Stimulated activated CD4-positive, alpha-beta T cell treated with anti-CD3 and anti-CD28 coated beads, Interleukin-4, amount 100 ng/mL, for 48 hours (primary cell): ENCODE measurements at regions not wholly inside any gene's neighbourhood (a gene's known extent, or its start where the extent isn't known, plus 50 kb on each side); places are given as distances from the start of the nearest gene placed in this dataset.
"Not testable (repeated sequence)": the region's sequence is repeated elsewhere in the genome, so short reads cannot be mapped to it uniquely, and the experiment has no call there.

Experiments used
- DNase-seq, 2 donors: peaks; one replicate each; pipeline ENCODE4 v3.0.0-alpha.2; 2020; ENCODE audit warnings: low read depth in 2 of 2

DNA sequence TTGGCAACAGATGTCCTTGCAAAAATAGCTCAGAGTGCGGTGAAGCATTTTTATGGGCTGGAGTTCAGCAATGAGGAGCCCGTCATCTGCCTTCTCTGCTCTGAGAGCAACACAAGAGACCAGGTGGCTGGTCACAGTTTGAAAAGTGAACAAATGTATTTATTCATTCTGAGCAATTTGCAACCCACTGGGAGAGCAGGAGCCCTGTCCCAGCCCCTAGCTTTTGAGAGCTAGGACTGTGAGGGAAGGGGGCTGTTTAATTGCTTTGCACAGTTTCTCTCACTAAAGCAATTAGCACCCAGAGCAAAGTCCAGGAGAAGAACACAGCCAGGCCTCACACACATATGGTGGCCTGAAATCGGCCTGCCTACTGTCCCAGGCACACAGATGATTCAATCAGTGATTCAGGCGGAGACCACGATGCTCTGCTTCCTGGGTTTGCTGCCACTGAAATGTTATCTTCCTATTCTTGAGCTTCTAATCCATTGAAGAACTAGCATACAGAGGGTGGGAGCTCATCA lies 646.1 kb upstream of the ACVR2A start:
- DNase-seq: no peak

DNA sequence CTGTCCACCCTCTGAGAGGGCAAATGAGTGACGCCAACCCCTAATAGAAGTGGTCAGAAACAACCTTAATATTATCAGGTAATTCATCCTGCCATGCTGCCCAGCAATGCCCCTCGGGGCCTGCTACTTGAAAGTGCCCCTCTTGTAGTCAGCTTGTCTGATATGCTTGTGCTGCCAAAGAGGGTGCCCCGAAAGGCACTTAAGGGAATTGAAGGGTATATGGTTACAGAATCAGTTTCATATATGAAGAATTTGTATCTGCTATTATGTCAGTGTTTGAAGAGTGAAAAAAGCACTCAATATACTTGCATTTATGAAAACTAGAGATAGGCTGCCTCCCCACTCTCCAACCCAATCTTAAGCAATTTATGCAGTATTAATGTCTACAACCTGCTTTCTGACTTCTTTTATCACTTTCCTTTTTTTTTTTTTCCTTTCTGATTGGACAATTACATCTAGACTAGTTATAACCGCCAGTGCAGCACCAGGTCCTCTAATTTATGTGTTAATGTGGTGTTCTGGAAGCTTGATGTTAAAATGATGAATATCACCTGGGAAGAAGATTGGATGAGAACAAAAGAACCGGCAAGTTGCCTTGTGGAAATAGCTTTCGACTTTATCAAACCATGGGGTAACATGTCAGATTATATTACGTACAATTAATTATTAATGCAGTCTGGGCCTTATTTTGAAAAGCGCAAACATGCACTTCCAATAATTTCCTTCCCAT lies 646.9 kb upstream of the ACVR2A start:
- no peak for DNase-seq

DNA sequence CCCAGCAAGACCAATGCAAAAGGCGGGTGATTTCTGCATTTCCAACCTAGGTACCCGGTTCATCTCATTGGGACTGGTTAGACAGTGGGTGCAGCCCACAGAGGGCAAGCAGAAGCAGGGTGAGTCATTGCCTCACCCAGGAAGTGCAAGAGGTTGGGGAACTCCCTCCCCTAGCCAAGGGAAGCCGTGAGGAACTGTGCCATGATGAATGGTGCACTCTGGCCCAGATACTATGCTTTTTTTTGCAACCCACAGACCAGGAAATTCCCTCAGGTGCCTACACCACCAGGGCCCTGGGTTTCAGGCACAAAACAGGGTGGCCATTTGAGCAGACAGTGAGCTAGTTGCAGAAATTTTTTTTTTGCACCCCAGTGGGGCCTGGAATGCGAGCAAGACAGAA lies 662.6 kb upstream of the ACVR2A start:
- DNase-seq: peak; percentile 3 to 38

DNA sequence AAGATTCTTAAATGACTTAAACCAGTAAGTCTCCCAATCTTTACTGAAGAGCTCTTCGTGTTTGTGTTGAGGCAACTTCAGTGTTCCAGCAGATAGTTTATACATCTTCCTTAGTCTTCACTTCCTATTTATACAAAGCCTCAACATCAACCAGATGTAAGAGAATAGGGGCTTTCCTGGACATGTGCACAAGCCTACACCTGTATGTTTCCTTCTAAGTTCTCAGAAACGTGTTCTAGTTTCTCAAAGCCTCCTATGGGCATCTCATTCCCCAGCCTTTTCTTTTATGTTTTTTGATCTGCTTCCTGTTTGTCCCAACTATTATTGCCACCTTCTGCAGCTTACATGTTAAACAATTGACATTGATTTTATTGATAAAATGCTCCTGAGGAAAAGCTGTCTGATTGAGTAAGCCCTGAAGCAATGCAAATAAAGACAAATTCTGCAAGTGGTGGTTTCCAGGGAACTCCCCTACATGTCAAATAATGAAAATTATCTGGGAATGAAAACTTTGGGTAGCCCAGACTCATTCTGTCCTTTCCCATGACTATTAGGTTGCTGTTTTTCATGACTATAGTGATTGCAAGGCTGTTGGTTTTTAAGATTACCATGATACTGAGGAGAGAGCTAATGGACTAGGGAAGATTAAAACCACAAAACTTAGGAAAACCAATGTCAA lies 663.3 kb upstream of the ACVR2A start:
- DNase-seq: no peak

DNA sequence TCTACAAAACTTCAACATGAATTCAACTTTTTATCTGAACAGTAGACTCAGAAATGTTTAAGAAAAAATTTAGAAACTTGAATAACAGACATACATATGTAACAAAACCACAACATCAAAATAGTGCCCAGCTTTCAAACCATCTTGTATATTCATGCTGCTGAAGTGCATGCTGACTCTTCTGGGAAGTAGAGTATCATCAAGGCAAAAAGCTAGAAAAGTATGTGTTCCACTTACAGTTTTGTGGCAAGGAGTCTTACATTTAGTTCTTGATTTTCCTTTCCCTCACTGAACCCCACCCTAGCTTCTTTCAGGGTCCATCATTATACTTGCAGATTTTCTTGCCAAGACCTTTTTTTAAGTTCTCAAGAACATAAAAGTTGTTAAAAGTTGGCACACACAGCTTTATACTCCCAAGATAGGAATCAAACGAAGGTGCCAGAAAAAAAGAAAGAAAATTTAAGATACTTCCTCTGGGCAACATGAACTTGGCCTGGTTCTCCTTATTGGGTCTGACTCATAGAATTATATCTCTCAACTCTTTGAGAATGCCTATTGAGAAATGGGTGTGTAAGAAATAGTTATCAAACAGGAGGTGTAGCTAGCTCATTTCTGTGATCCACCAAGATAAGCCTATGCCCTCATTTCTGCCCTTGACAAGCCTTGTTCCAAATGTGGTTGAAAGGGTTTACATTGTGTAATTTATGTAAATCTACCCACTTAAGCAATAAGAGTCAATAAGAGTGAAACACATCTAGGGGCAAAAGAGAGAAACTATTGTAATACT lies 667.6 kb upstream of the ACVR2A start:
- DNase-seq: no peak

DNA sequence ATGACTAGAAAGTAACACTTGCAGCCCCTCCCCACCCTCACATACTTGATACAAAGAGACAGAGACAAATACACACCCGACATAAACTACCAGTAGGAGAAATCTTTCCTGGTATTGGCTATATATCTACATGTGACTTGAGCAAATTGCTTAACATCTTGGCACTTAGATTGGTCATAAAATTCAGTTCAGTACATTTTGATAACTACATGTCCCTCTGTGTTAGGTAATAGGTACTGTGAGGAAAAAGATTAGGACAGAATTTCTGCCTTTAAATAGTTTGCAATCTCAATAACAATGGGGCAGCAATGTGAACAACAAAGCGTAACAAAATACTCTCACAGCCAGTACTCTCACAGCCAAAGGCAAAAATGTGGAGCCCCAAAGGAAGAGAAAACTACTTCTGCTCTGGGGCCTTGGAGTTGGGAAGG lies 670.0 kb upstream of the ACVR2A start:
- DNase-seq: no peak

DNA sequence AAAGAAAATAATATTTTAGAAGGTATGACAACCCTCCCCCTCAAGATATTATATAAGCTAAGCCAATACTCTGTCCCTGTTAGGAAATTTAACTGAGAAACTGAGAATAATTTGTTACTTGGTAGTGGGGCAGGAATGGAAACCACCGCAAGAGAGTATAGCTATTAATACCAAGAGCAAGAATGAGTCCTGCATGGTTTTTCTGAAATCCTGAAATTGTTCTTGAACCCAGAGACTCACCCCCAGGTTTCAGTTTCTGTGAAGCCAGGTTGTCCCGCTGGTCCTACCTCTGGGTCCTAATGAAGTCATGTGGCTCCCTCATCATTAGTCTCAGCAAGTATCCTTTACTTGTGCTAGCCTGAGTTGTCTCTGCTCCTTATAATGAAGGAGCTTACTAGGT lies 671.0 kb upstream of the ACVR2A start:
- DNase-seq: no peak

DNA sequence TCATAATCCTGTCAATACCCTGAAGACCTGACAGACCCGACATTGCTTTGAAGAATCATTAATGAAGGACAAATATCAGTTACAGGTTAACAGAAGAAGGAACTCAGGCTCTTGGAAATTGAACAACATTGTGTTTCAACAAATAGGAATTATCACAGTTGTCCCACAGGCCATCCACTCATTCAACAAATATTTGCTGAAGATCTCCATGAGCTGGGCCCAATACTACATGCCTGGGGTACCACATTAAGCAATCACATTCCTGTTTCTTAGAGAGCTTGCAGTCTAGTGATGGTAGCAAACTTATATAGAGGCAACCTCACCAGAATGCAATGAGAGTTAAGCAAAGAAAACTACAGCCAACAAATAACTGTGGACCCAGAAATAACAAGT lies 671.6 kb upstream of the ACVR2A start:
- no peak for DNase-seq

DNA sequence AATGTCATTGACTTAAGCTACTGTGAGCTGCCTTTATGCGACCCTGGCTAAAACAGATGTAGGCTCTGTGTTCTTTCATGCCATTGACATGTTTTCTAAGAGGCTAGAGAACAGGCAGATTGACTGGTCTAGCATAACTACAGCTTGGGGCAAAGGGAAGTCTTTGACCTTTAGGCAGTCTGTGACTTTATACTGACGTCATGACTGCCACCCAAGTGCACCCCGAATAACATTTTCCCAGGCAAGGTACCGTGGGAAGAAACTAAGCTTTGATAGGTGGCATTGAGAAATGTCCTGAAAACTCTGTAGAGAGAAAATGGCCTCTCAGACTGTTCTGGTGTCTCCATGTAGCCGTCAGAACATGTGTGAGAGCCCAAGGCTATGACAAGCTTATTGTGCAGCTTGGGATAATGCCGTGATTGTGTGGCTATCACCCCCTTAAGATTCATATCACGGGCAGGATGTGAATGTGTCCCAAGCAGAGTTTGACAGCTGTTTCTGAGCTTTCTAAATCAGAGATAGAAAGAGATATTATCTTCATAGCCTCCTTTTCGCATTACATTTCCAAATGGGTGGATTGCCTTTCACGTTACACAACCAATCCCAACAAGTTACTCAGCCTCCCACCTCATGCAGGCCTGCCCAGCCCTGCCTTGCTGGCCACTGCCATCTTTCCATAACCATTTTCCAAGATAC lies 672.2 kb upstream of the ACVR2A start:
- no peak for DNase-seq

DNA sequence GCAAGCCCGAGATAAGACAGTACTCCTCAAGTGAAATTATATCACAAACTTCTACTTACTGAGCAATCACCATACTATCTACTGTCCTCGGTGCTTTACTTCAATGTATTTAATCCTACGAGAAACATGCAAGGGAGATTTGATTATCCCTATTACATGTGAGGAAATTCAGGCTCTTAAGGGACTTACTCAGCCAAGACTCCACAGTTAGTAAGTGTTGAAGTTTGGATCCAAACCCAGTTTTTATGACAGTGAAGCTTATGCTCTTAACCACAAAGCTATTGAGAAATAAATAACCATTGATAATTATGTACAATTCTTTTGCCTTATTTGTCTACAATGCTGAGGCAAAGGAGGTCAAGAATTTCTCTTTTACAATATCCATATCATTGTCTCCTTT lies 672.9 kb upstream of the ACVR2A start:
- no peak for DNase-seq

DNA sequence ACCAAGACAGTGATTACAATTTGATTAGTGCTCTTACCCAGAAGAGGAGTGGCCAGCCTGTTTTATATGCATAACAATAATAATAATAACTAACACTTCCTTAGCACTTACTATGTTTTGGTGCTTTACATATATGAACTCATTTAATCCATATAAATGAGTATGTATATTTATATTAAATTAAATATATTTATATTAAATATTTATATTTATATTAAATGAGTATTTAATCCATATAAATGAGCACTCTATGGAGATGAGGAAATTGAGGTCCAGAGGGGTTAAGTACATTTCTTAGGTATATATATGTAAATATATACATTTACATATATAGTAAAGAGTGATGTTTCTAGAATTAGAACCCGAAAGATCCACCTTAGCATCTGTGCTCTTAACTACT lies 673.9 kb upstream of the ACVR2A start:
- no peak for DNase-seq

DNA sequence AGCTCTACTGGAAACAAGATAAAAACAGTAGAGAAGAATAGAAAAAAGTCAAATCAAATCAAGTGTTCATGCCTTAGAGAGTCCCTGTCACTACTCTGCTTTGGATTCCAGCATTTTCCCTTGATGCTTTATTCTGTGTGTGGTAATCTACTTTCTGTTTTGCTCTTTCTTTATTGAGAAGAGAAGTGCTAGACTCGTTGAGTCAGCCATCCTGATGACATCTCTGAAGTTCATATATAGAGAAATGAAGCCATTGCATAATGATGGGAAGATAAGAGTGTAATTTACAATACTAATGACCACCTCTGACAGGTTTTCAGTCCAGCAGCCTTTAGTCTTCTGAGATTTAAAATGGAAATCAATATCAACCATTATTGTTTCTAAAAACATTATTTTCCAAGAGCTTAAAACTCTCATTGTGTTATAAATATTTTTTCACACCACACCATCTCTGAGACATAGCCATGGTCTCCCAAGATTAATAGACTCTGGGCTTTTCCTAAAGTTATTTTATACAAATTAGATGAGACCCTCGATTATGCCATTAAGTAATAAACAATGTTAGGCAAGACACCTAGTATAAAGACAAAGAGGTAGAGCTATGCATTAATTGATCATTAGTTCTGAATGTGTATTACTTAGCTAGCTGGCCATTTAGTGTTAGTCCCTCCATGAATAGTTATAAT lies 679.0 kb upstream of the ACVR2A start:
- DNase-seq: no peak

DNA sequence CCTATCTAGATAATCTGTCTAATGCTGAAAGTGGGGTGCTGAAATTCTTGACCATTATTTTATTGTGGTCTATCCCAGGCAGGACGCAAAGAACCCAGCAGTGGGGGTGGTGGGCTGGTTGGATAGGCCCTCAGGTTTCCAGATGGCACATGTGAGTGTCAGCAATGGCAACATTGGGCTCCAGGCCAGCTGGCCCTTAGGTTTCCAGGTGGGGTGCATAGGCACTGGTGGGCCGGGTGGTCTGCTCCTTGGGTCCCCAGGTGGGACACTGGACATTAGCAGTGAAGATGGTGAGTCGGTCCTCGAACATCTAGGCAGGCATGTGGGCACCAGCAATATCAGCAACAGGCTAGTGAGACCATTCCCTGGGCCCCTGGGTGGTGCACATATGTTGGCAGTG lies 680.3 kb upstream of the ACVR2A start:
- no peak for DNase-seq

DNA sequence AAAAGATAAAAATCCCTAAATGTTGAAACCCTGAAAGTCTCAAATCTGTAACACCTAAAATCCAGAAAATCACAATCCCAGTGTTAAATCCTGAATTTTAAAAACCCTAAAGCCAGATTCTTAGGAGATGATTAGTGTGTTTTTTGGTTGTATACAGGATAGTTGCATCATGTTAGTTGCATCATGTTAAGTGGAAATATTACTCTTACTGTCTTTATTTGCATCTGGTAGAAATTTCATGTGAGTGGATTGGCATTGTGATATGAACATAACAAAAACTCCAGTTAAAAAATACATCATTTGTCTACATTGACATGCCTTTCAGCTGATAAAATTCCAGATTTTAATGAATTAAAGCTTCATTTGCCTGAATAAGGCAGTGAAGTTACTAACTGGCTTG lies 683.1 kb upstream of the ACVR2A start:
- no peak for DNase-seq

DNA sequence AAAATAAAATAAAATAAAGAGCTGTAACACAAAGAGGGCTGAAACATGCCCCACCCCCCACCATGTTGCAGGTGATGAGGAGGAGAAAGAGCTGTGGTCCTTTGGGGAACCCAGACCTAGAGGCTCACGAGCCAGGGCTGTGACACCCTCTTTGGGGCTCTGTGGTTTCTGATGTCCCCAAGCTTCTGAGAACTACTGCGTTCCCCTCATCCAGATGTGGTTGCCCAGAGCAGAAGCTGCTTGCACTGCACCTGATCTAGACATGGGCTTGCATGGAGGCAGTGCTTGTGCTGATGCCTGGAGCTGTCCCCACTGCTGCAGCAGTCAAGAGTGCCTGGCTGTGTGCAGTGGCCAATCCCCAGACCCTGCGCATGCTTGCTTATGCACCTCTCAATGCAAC lies 687.9 kb upstream of the ACVR2A start:
- no peak for DNase-seq

DNA sequence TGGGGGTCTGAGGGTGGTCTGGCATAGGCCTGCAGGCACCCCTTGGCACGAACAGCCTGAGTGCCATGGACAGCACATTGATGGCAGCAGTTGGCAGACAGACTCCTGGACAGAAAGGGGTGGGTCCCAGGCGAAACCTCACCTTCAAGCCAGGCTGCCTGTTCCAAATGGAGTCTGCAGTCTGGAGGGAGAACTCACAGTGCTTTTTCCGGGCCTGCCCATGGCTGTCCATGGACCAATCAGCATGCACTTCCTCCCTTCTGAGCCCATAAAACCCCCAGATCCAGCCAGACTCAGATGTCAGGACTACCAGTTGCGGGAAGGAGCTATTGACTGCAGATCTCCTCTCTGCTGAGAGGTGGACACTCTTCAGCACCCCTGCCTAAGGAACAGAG lies 694.6 kb upstream of the ACVR2A start:
- no peak for DNase-seq

DNA sequence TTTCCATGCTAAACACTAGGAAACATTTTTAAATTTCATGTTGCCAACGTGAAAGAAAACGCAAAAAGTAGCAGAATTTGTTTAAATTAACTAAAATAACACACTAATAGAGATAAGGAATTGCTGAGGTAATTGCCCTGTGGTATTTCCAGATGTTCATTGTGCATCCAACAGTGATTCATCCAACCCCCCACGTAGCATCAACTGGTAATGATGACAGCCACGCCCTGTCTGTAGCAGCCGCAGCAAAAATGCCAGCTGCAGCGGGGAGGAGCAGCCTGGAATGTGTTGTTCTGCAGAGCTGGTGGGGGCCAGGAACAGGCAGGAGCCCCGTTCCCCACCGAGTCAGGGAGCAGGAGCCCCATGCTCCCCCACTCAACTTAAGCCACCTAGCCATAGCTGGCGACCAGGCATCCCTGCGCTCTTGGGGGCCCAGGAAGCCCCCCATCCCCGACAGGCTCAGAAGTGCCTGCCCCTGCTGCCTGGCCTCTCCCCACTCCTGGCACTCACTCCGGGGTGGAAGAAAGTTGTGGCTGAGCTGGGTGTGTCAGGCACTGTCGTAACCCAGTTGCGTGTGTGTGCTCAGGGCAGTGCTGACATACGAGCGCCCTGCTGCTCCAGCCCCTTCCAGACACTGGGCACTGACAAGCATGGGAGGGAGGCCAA lies 695.1 kb upstream of the ACVR2A start:
- DNase-seq: no peak

DNA sequence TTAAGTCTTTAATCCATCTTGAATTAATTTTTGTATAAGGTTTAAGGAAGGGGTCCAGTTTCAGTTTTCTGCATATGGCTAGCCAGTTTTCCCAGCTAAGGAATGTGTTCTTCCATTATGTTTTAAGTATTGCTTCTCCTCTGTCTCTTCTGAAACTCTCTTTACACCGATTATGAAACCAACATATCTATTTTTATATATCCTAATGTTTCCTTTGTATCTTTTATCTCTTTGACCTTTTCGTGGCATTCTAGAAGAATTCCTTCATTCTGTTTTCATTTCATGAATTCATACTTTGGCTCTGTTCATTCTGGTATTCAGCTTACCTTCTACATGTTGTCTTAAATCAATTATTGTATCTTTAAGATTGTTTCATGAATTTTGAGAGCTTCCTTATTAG lies 697.0 kb upstream of the ACVR2A start:
- DNase-seq: no peak

DNA sequence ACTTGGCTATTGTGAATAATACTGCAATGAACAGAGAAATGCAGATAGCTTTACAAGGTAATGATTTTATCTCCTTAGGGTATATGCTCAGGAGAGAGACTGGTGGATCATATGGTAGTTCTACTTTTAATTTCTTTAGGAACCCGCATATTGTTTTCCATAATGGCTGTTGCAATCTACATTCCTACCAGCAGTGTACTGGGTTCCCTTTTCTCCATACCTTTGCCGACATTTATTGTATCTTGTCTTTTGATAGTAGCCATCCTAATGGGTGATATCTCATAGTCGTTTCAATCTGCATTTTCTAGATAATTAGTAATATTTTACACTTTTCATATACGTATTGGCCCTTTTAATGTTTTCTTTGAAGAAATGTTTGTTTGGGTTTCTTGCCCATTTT lies 702.9 kb upstream of the ACVR2A start:
- DNase-seq: no peak

DNA sequence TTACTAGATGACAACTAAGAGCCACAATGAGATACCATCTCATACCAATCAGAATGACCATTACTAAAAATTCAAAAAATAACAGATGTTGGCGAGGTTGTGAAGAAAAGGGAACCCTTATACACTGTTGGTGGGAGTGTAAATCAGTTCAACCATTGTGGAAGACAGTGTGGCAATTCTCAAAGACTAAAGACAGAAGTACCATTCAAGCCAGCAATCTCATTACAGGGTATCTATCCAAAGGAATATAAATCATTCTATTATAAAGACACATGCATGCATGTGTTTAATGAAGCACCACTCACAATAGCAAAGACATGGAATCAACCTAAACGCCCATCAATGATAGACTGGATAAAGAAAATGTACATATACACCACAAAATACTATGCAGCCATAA lies 705.1 kb upstream of the ACVR2A start:
- not testable (repeated sequence) for DNase-seq

DNA sequence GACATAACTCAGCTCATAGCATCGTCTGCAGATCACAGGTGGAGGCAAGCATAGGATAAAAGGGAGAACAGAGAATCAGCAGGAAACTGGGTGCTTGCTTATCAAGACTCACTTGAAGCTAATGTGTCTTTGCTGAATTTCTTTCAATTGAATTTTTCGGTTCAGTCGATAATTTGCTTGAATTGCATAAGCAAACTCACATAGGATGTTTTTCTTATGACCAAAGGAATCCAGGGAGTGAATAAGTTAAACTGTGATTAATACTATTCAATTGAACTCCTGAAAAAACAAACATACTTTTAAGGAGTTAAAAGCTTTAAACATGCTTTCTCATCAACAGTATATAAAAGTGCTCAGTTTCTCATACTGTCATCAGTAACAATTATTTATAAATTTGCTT lies 707.1 kb upstream of the ACVR2A start:
- DNase-seq: no peak
